Esophagus muscularis mucosa (tissue), 4 donors: ENCODE measurements at regions not wholly inside any gene's neighbourhood (a gene's known extent, or its start where the extent isn't known, plus 50 kb on each side); places are given as distances from the start of the nearest gene placed in this dataset.
"Not testable (repeated sequence)": the region's sequence is repeated elsewhere in the genome, so short reads cannot be mapped to it uniquely, and the experiment has no call there.

ENCODE experiments used
- DNase-seq: peaks from one replicate; pipeline ENCODE4 v3.0.0-alpha.2; 2017; ENCODE audit errors: extremely low spot score
- H3K27ac ChIP-seq, 4 donors: fragments of 200-600 bp; sonication (generic); replicated peaks in 1 of 4; 1 replicate in 3 of 4; 2 replicates in 1 of 4; pipeline ENCODE4 v1.5.1; 2016 to 2019; ENCODE audit warnings: mild to moderate bottlenecking in 1 of 4
- H3K27me3 ChIP-seq, 4 donors: fragments of 200-600 bp; sonication (generic); one replicate each; pipeline versions ENCODE4 v1.5.1 to v1.6.0; 2016 to 2019
- H3K36me3 ChIP-seq, 4 donors: fragments of 200-600 bp; sonication (generic); one replicate each; pipeline ENCODE4 v1.5.1; 2016 to 2019
- H3K4me1 ChIP-seq, 4 donors: fragments of 200-600 bp; sonication (generic); one replicate each; pipeline ENCODE4 v1.5.1; 2016 to 2019
- H3K4me3 ChIP-seq, 4 donors: fragments of 200-600 bp; sonication (generic); 1 replicate in 2 of 4; 2 replicates in 2 of 4; pipeline ENCODE4 v1.5.1; 2016 to 2019; ENCODE audit warnings: mild to moderate bottlenecking in 4 of 4, moderate library complexity in 1 of 4
- H3K9me3 ChIP-seq, 4 donors: fragments of 200-600 bp; sonication (generic); 1 replicate in 3 of 4; 2 replicates in 1 of 4; pipeline ENCODE4 v1.5.1; 2016 to 2019
- CTCF ChIP-seq, 3 experiments: fragments of 200-600 bp in 2 of 3; fragments of 450-650 bp in 1 of 3; sonication (generic) in 2 of 3; IDR thresholded peaks; one replicate each; pipeline ENCODE4 v1.5.1; 2017 to 2019; ENCODE audit warnings: antibody characterized with exemption in 3 of 3, mild to moderate bottlenecking in 2 of 3, moderate library complexity in 1 of 3
- EP300 ChIP-seq: sonication (generic); formaldehyde crosslinking; IDR thresholded peaks from one replicate; pipeline ENCODE4 v1.6.1; 2017; ENCODE audit warnings: antibody characterized with exemption
- POLR2A ChIP-seq: fragments of 450-650 bp; IDR thresholded peaks from one replicate; pipeline ENCODE4 v1.6.1; 2017; ENCODE audit warnings: antibody characterized with exemption, moderate library complexity, mild to moderate bottlenecking, low read depth
- POLR2AphosphoS5 ChIP-seq, 2 donors: sonication (generic); formaldehyde crosslinking; IDR thresholded peaks; one replicate each; pipeline ENCODE4 v1.6.1; 2017; ENCODE audit warnings: antibody characterized with exemption in 2 of 2
- WGBS: methylation state at CpG from one replicate; pipeline ENCODE4 v1.1.5; 2018; 5-methylcytosine and 5-hydroxymethylcytosine counted together
- intact Hi-C: fragments of 100-400 bp; cut with DNase I; formaldehyde crosslinking; loops from one replicate; pipeline ENCODE4 v1.15.1; 2023

- intact Hi-C loops, result no loop called here
- 60% methylated on average over 1 of the region's 1 CpG for WGBS
Measured at GRCh38 chr7:119288416-119288815, 984.6 kb upstream of the KCND2 start.

GRCh38 chr7:119300341-119300740 is 972.6 kb upstream of the KCND2 start:
- H3K36me3 ChIP-seq, H3K9me3 ChIP-seq, H3K4me3 ChIP-seq, DNase-seq, intact Hi-C loops, H3K4me1 ChIP-seq, H3K27ac ChIP-seq, H3K27me3 ChIP-seq: not testable (repeated sequence)
- 72% methylated on average over 3 of the region's 3 CpGs for WGBS

More at GRCh38 chr7:119288416-119288815, 984.6 kb upstream of the KCND2 start:
- no peaks in the 10 kb centered on the region for H3K9me3 ChIP-seq
- H3K4me3 ChIP-seq, result no peak overlapping the region
- TF ChIP-seq POLR2AphosphoS5 (IDR thresholded peaks at IDR 0.05), result no peak
- TF ChIP-seq POLR2A, result no peak
- TF ChIP-seq EP300, result no peak
- TF ChIP-seq CTCF (IDR thresholded peaks at IDR 0.05), result no peak
- H3K36me3 ChIP-seq, result no peaks in the 10 kb centered on the region
- no peak for DNase-seq
- H3K27me3 ChIP-seq, result no peaks in the 10 kb centered on the region
- no peak overlapping the region for H3K27ac ChIP-seq
- no peaks in the 10 kb centered on the region for H3K4me1 ChIP-seq

GRCh38 chr7:119320316-119320715 is 952.7 kb upstream of the KCND2 start:
- intact Hi-C loops, result no loop called here
- Histone ChIP-seq H3K9me3 (no peaks in the 10 kb centered on the region), H3K4me1 (no peaks in the 10 kb centered on the region), H3K27ac (no peak overlapping the region), H3K36me3 (no peaks in the 10 kb centered on the region), H3K4me3 (no peak overlapping the region), H3K27me3 (no peaks in the 10 kb centered on the region)
- 58% methylated on average over 1 of the region's 1 CpG for WGBS
- no peak for DNase-seq
- no peak for TF ChIP-seq CTCF (IDR thresholded peaks at IDR 0.05)
- no peak for TF ChIP-seq EP300
- no peak for TF ChIP-seq POLR2A
- TF ChIP-seq POLR2AphosphoS5 (IDR thresholded peaks at IDR 0.05), result no peak

- no peak overlapping the region for H3K4me3 ChIP-seq
- no peak for TF ChIP-seq POLR2AphosphoS5 (IDR thresholded peaks at IDR 0.05)
- no peak for TF ChIP-seq POLR2A
- TF ChIP-seq CTCF (IDR thresholded peaks at IDR 0.05), result no peak
- TF ChIP-seq EP300, result no peak
- no peaks in the 10 kb centered on the region for H3K9me3 ChIP-seq
- no peak for DNase-seq
- H3K27ac ChIP-seq, result no peak overlapping the region
- H3K27me3 ChIP-seq, result no peaks in the 10 kb centered on the region
- WGBS, result 82% methylated on average over 5 of the region's 5 CpGs
- intact Hi-C loops, result no loop called here
- no peaks in the 10 kb centered on the region for H3K4me1 ChIP-seq
- no peaks in the 10 kb centered on the region for H3K36me3 ChIP-seq
Measured at GRCh38 chr7:119329715-119330114, 943.3 kb upstream of the KCND2 start.

- Histone ChIP-seq H3K36me3 (no peaks in the 10 kb centered on the region), H3K9me3 (peaks cover 0 to 4% (median 0%) of the 10 kb centered on the region in 4 donors), H3K27me3 (no peaks in the 10 kb centered on the region), H3K27ac (no peak overlapping the region), H3K4me1 (no peaks in the 10 kb centered on the region), H3K4me3 (no peak overlapping the region)
- DNase-seq, result no peak
- WGBS, result 68% methylated on average over 2 of the region's 2 CpGs
- TF ChIP-seq POLR2AphosphoS5 (IDR thresholded peaks at IDR 0.05) (no peak), EP300 (no peak), CTCF (IDR thresholded peaks at IDR 0.05) (no peak), POLR2A (no peak)
- intact Hi-C loops, result no loop called here
Measured at GRCh38 chr7:119335405-119335804, 937.6 kb upstream of the KCND2 start.
